Stimulated activated CD8-positive, alpha-beta memory T cell treated with anti-CD3 and anti-CD28 coated beads, Interleukin-7, amount 100 ng/mL, for 48 hours (primary cell): ENCODE measurements at regions not wholly inside any gene's neighbourhood (a gene's known extent, or its start where the extent isn't known, plus 50 kb on each side); places are given as distances from the start of the nearest gene placed in this dataset.
"Not testable (repeated sequence)": the region's sequence is repeated elsewhere in the genome, so short reads cannot be mapped to it uniquely, and the experiment has no call there.

Experiments used
- DNase-seq, 2 donors: peaks; one replicate each; pipeline ENCODE4 v3.0.0-alpha.2; 2020; ENCODE audit warnings: low read depth in 1 of 2; ENCODE audit errors: extremely low read depth in 1 of 2

GRCh38 chr16:29203933-29204805 lies 202.3 kb downstream of the NPIPB11 start:
- DNase-seq = not testable (repeated sequence)

GRCh38 chr16:29203046-29203932 lies 203.2 kb downstream of the NPIPB11 start:
- not testable (repeated sequence) for DNase-seq

DNA sequence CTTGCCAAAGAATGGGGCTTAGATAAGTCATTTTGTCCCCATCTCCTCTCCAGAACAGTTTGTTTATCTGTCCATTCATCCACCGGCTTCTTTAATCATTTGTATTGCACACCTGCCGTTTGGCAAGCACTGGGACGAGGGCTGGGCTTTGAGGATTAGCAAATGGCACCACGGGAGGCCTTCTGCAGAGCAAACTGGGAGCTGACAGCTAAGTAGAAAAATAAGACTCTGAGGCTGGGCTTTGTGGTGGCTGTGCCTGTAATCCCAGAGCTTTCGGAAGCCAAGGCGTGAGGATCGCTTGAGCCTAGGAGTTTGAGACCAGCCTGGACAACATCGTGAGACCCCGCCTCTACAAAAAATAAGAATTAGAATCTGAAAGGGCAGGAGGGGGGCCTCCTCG lies 203.9 kb downstream of the NPIPB11 start:
- DNase-seq = not testable (repeated sequence)

DNA sequence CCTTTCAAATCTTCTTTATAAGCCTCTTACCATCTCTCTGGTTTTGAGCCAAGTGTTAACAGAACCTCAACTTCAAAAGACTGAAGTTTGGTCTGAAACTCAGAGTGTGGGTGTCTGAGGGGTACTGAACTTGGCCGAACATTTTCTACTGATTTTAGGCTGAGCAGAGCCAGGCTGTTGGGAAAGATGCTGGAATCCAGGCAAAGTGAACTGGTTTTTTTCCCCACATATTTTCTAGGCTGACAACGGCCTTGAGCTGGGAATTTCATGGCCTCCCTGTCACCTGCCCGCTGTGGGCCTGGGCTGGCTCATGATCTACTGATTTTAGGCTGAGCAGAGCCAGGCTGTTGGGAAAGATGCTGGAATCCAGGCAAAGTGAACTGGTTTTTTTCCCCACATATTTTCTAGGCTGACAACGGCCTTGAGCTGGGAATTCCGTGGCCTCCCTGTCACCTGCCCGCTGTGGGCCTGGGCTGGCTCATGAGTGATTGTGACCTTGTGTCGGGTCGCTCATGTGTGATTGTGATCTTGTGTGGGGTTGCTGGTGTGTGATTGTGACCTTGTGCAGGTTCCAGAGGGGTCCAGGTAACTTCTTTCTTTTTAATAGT lies 204.4 kb downstream of the NPIPB11 start:
- not testable (repeated sequence) for DNase-seq

- not testable (repeated sequence) for DNase-seq
These were observed 205.1 kb downstream of the NPIPB11 start for GRCh38 chr16:29201296-29202024.

DNA sequence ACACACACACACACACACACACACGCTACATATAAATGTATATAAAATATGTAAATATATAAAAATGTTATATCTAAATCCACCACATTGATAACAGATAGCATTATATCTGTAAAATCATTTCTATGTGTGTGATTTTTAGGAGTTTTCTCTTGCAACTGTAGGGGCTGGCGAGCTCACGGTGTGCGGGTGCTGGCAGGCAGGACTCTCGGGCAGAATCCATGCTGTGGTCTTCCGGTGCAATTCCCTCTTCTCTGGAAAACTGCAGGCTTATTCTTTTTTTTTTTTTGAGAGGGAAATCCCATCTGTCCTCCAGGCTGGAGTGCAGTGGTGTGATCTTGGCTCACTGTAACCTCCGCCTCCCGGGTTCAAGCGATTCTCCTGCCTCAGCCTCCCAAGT lies 205.8 kb downstream of the NPIPB11 start:
- DNase-seq = not testable (repeated sequence)

- DNase-seq = not testable (repeated sequence)
These were observed 206.3 kb downstream of the NPIPB11 start for GRCh38 chr16:29200135-29200601.

DNA sequence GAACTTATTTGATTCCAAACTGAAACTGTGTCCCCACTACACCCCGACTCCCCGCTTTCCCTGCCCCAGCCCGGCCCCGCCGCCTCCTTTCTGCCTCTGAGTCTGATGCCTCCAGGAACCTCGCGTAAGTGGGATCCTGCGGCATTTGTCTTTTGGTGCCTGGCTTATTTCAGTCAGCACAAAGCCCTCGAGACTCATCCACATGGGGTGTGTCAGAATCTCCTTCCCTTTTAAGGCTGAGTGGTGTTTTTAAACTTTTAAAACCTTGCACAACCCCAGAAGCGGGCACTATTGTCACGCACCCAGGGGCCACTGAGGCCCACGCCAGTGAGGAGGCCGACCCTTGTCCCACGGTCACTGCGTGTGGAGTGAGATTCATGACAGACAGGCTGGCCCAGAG lies 206.9 kb downstream of the NPIPB11 start:
- not testable (repeated sequence) for DNase-seq

GRCh38 chr16:29198731-29199521 lies 207.6 kb downstream of the NPIPB11 start:
- DNase-seq = no peak

DNA sequence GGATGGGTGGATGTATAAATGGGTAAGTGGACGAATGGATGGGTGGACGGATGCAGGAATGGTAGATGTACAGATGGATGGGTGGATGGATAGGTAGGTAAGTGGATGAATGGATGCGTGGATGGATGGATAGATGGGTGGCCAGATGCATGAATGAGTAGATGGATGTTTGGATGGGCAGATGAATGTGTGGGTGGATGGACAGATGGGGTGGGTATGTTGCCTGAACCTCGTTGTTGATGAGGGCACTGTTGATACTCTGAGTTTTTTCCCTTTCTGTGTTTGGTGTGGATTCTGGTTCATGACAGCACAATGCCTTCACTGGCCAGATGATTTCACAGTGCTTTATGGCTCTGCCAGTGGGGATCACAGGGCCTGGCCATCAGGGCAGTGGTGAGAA lies 208.3 kb downstream of the NPIPB11 start:
- DNase-seq = no peak

- DNase-seq = not testable (repeated sequence)
These were observed 208.9 kb downstream of the NPIPB11 start for GRCh38 chr16:29197494-29198100.

DNA sequence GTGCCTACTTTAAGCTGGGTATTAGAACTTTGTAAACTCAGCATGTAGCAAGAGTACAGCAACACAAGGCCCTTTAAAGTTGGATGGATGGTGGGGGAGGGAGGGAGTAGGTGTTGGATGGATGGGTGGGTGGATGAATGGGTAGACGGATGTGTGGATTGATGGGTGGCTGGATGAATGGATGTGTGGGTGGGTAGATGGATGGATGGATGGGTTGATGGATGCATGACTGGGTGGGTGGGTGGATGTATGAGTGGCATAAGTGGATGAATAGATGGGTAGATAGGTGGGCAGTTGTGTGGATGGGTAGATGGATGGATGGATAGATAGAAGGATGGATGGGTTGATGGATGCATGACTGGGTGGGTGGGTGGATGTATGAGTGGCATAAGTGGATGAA lies 209.8 kb downstream of the NPIPB11 start:
- DNase-seq = not testable (repeated sequence)

GRCh38 chr16:29195116-29195872 lies 210.4 kb downstream of the LAT start:
- not testable (repeated sequence) for DNase-seq

DNA sequence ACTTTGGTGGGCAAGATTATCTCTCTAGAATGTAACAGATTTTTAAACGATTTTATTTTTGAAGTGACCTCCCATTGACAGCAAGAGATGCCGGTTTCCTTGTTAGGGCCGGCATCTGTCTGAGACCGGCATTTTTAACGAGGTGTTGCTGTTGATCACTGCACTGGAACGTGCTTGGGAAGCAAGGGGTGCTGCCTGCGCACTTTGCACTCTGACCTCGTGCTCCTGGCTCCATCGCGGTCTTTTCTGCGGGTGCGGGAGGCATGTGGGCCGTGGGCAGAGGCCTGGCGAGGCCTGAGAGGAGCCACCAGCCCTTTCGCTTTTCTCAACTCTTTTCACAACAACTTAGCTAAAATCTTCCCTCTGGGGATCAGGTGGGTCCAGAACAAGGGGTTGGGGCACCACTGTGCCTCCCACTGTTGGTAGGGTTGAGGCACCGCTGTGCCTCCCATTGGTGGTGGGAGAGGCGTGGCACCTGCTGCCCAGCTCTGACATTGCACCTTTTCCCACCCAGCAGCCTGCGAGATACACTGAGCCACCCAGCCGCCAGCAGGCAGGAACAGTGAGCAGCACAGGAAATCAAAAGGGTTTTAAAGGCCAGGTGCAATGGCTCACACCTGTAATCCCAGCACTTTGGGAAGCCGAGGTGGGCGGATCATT lies 209.5 kb downstream of the LAT start:
- not testable (repeated sequence) for DNase-seq

GRCh38 chr16:29193634-29194033 lies 208.8 kb downstream of the LAT start:
- DNase-seq = not testable (repeated sequence)

- not testable (repeated sequence) for DNase-seq
These were observed 208.4 kb downstream of the LAT start for GRCh38 chr16:29193248-29193574.

GRCh38 chr16:29192329-29193247 lies 207.7 kb downstream of the LAT start:
- no peak for DNase-seq
